Sigmoid colon (tissue), 6 donors: ENCODE measurements at regions not wholly inside any gene's neighbourhood (a gene's known extent, or its start where the extent isn't known, plus 50 kb on each side); places are given as distances from the start of the nearest gene placed in this dataset.

Experiments
- DNase-seq: peaks from one replicate; pipeline ENCODE4 v3.0.0-alpha.2; 2019
- H3K27ac ChIP-seq, 4 donors: fragments of 200-600 bp; sonication (generic); one replicate each; pipeline ENCODE4 v1.5.1; 2016 to 2019; ENCODE audit warnings: mild to moderate bottlenecking in 1 of 4
- H3K27me3 ChIP-seq, 3 donors: fragments of 200-600 bp; sonication (generic); one replicate each; pipeline ENCODE4 v1.5.1; 2019; ENCODE audit warnings: mild to moderate bottlenecking in 1 of 3
- H3K36me3 ChIP-seq, 4 donors: fragments of 200-600 bp; sonication (generic); one replicate each; pipeline ENCODE4 v1.5.1; 2016 to 2019
- H3K4me1 ChIP-seq, 4 donors: fragments of 200-600 bp; sonication (generic); one replicate each; pipeline ENCODE4 v1.5.1; 2017 to 2019
- H3K4me3 ChIP-seq, 4 donors: fragments of 200-600 bp; sonication (generic); one replicate each; pipeline ENCODE4 v1.5.1; 2017 to 2019; ENCODE audit warnings: mild to moderate bottlenecking in 2 of 4, moderate library complexity in 1 of 4
- H3K9me3 ChIP-seq, 4 donors: fragments of 200-600 bp in 3 of 4; sonication (generic) in 3 of 4; one replicate each; pipeline versions ENCODE4 v1.5.1 to v1.6.1; 2013 to 2019
- CTCF ChIP-seq, 4 experiments: fragments of 450-650 bp in 3 of 4; fragments of 200-600 bp in 1 of 4; IDR thresholded peaks; one replicate each; pipeline ENCODE4 v1.5.1; 2016 to 2019; ENCODE audit warnings: antibody characterized with exemption in 4 of 4, mild to moderate bottlenecking in 3 of 4, moderate library complexity in 2 of 4
- EP300 ChIP-seq, 4 donors: sonication (generic); formaldehyde crosslinking; IDR thresholded peaks; one replicate each; pipeline ENCODE4 v1.6.1; 2017; ENCODE audit warnings: antibody characterized with exemption in 4 of 4
- POLR2A ChIP-seq, 2 donors: fragments of 450-650 bp; IDR thresholded peaks; one replicate each; pipeline ENCODE4 v1.6.1; 2016; ENCODE audit warnings: antibody characterized with exemption in 2 of 2, mild to moderate bottlenecking in 2 of 2, moderate library complexity in 2 of 2
- POLR2AphosphoS5 ChIP-seq, 4 donors: sonication (generic); formaldehyde crosslinking; IDR thresholded peaks; one replicate each; pipeline ENCODE4 v1.6.1; 2017; ENCODE audit warnings: antibody characterized with exemption in 4 of 4
- WGBS, 2 donors: extraction: QIAGEN DNeasy Blood & Tissue Kit; methylation state at CpG; one replicate each; pipeline ENCODE4 v1.1.7; 2013; 5-methylcytosine and 5-hydroxymethylcytosine counted together
- intact Hi-C: fragments of 100-400 bp; cut with DNase I; formaldehyde crosslinking; loops from one replicate; pipeline ENCODE4 v1.15.1; 2023
- donor health status: healthy with polysubstance abuse.
- donor health status: healthy.

DNA sequence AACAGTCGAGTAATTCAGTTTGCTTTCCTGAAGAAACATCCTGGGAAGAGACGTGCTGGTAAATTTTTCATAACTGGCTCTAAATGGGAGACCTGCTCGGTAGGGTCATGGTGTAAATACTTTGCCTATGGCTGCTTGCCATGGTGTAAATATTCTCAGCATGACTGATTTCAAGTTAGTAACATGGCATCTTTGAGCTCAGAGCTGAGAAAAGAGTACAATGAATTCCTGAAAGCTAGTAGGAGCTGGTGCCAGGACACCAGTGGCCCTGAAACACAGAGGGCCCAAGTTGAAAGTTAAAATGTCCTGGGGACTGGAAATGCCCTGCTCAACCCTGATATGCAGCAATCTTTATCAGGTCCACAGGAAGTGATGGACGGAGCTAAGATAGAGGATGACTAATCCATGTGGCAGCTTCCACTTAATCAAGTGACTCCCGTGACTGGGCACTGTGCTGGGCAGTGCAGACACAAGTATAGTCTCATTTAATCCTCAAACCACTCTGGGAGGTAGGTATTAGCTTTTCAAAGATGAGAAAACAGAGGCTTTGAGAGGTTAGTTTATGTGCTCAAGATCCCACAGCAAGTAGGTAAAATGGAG lies 130.1 kb upstream of the ADAMTS18 start:
- Histone ChIP-seq H3K27ac (no peak overlapping the region), H3K36me3 (no peaks in the 10 kb centered on the region), H3K4me3 (no peak overlapping the region), H3K9me3 (no peaks in the 10 kb centered on the region), H3K4me1 (no peaks in the 10 kb centered on the region), H3K27me3 (peaks cover 0 to 5% (median 0%) of the 10 kb centered on the region in 3 donors)
- intact Hi-C loops: no loop called here
- TF ChIP-seq CTCF (IDR thresholded peaks at IDR 0.05) (no peak), POLR2A (IDR thresholded peaks at IDR 0.05) (no peak), POLR2AphosphoS5 (IDR thresholded peaks at IDR 0.05) (no peak), EP300 (IDR thresholded peaks at IDR 0.05) (no peak)
- 52 to 66% methylated on average over 5 of the region's 5 CpGs for WGBS, 2 donors
- no peak for DNase-seq

- intact Hi-C loops: no loop called here
- Histone ChIP-seq H3K4me3 (no peak overlapping the region), H3K27ac (no peak overlapping the region), H3K9me3 (no peaks in the 10 kb centered on the region), H3K36me3 (no peaks in the 10 kb centered on the region), H3K27me3 (peaks cover 0 to 5% (median 0%) of the 10 kb centered on the region in 3 donors), H3K4me1 (no peaks in the 10 kb centered on the region)
- no peak for DNase-seq
- WGBS, 2 donors: 40 to 42% methylated on average over 5 of the region's 5 CpGs
- TF ChIP-seq POLR2AphosphoS5 (IDR thresholded peaks at IDR 0.05): no peak
- TF ChIP-seq EP300 (IDR thresholded peaks at IDR 0.05): no peak
- TF ChIP-seq CTCF (IDR thresholded peaks at IDR 0.05): no peak
- no peak for TF ChIP-seq POLR2A (IDR thresholded peaks at IDR 0.05)
These were observed 134.6 kb upstream of the ADAMTS18 start for GRCh38 chr16:77569406-77569805.

DNA sequence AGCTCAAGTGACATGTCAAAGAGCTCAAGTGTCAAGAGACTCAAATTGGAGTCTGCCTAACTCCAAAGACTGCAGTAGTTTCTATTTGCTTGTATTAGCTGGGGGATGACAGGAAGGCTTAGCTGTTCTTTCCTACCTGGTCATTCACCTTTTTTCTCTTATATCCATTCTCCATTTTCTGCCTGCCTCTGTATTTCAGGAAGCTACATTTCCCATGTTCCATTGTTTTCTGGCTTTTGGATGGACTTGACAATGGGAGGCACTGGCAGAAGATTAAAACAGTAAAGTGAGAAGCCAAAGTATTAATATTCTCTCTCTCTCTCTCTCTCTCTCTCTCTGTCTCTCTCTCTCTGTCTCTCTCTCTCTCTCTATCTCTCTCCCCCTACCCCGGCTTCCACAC lies 135.7 kb upstream of the ADAMTS18 start:
- no peak for DNase-seq
- TF ChIP-seq CTCF (IDR thresholded peaks at IDR 0.05): no peak
- TF ChIP-seq POLR2A (IDR thresholded peaks at IDR 0.05): no peak
- TF ChIP-seq POLR2AphosphoS5 (IDR thresholded peaks at IDR 0.05): no peak
- TF ChIP-seq EP300 (IDR thresholded peaks at IDR 0.05): no peak
- H3K4me3 ChIP-seq: no peak overlapping the region
- WGBS, 2 donors: 85 to 86% methylated on average over 1 of the region's 1 CpG
- no peaks in the 10 kb centered on the region for H3K4me1 ChIP-seq
- intact Hi-C loops: no loop called here
- peaks cover 0 to 5% (median 0%) of the 10 kb centered on the region in 3 donors for H3K27me3 ChIP-seq
- no peaks in the 10 kb centered on the region for H3K9me3 ChIP-seq
- H3K36me3 ChIP-seq: no peaks in the 10 kb centered on the region
- H3K27ac ChIP-seq: no peak overlapping the region

DNA sequence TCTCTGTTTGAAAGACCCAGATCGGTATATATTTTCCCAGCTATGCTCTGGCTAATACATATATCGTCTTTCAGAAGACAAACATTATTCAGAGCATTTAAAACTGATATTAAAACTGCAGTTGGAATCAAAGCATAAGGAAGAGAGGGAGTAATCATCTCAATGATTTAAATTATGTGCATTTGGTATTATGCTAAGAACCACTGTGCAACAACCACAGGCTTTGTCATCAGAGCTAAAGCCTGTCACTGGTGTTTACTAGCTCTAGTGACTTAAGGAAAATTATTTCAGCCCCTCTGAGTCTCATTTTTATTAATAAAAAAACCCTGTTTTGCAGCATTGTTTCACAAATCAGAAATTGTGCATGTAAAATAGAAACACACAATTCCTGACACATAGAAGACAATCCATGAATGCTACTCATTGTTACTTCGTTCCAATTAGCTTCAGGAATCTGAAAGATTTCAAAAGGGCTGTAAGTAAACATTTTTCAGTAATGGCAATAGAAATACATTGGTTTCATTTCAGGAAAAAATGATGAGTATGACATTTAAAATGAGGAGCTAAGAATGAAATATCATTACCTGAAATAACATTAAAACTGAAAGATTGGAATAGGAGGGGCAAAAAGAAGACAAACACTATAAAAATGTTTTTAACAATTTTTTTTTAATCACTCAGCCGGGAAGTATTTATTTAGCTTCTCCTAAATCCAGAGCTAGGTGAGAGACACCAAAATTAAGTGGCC lies 136.5 kb upstream of the ADAMTS18 start:
- no peak overlapping the region for H3K27ac ChIP-seq
- WGBS, 2 donors: 8 to 32% methylated on average over 4 of the region's 4 CpGs
- H3K4me3 ChIP-seq: no peak overlapping the region
- H3K27me3 ChIP-seq: peaks cover 0 to 5% (median 0%) of the 10 kb centered on the region in 3 donors
- DNase-seq: no peak
- intact Hi-C loops: no loop called here
- no peaks in the 10 kb centered on the region for H3K4me1 ChIP-seq
- TF ChIP-seq POLR2A (IDR thresholded peaks at IDR 0.05) (no peak), EP300 (IDR thresholded peaks at IDR 0.05) (no peak), CTCF (IDR thresholded peaks at IDR 0.05) (no peak), POLR2AphosphoS5 (IDR thresholded peaks at IDR 0.05) (no peak)
- no peaks in the 10 kb centered on the region for H3K9me3 ChIP-seq
- no peaks in the 10 kb centered on the region for H3K36me3 ChIP-seq
